T-helper 2 cell treated with Interferon-gamma antibody and Interleukin-4, amounts not matched to agents 5 μg/mL and 100 μg/mL, for 36 hours (primary cell): ENCODE measurements at regions not wholly inside any gene's neighbourhood (a gene's known extent, or its start where the extent isn't known, plus 50 kb on each side); places are given as distances from the start of the nearest gene placed in this dataset.

Experiments
- DNase-seq: peaks from one replicate; pipeline ENCODE4 v3.0.0; 2021; ENCODE audit warnings: low spot score
- H3K27ac Mint-ChIP-seq: one replicate; pipeline ENCODE4 v1.8.0; 2021; ENCODE audit warnings: mild to moderate bottlenecking, mixed read lengths
- H3K27me3 Mint-ChIP-seq: one replicate; pipeline ENCODE4 v1.8.0; 2021; ENCODE audit warnings: low read depth, mixed read lengths
- H3K36me3 Mint-ChIP-seq: one replicate; pipeline ENCODE4 v1.8.0; 2021; ENCODE audit warnings: low read depth, mixed read lengths
- H3K4me1 Mint-ChIP-seq: one replicate; pipeline ENCODE4 v1.8.0; 2021; ENCODE audit warnings: low read depth, mixed read lengths
- H3K4me3 Mint-ChIP-seq: one replicate; pipeline ENCODE4 v1.8.0; 2022; ENCODE audit warnings: mild to moderate bottlenecking, moderate library complexity, mixed read lengths
- H3K9me3 Mint-ChIP-seq: one replicate; pipeline ENCODE4 v1.8.0; 2021; ENCODE audit warnings: mixed read lengths

DNA sequence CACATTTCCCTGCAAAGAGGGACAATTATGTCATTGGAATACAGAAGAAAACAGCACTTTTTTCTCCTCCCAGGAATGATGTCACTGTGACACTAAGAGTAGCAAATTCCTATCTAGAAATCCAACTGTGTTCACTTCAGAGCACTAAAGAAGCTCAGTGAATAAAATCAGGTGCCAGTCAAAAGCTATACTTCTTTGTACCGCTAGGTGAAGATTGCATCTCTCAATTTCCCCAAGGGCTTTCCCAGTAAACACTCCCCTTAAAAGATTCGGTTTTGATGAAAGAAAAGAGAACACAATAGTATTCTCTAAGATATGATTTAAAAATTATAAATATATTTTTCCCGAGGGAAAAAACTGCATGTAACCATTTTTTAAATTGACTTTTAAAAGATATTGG is 104.7 kb upstream of the MID1 start:
- H3K36me3 Mint-ChIP-seq: no peaks in the 10 kb centered on the region
- H3K27ac Mint-ChIP-seq: no peak overlapping the region
- H3K4me3 Mint-ChIP-seq: no peak overlapping the region
- H3K4me1 Mint-ChIP-seq: no peaks in the 10 kb centered on the region
- no peaks in the 10 kb centered on the region for H3K27me3 Mint-ChIP-seq
- DNase-seq: no peak
- H3K9me3 Mint-ChIP-seq: no peaks in the 10 kb centered on the region

DNA sequence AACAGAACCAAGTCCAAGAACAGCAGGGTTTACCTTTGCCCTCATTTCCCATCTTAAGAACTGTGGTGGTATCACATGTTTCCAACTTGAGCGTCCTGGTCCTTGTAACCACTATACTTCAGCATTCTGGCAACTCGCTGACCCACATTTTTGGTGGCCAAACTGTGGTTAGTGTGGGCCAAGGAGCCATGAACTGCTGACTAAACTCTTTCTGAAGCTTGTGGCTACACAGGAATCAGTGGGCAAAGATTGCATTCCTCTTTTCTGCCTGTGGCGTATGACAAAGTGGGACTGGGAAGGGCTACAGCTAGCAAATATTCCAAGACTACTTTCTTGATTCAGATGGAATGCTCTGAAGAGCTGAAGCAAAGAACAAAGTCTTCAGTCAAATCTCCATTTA is 106.3 kb upstream of the MID1 start:
- DNase-seq: no peak
- H3K9me3 Mint-ChIP-seq: no peaks in the 10 kb centered on the region
- no peaks in the 10 kb centered on the region for H3K36me3 Mint-ChIP-seq
- H3K4me1 Mint-ChIP-seq: no peaks in the 10 kb centered on the region
- no peaks in the 10 kb centered on the region for H3K27me3 Mint-ChIP-seq
- no peak overlapping the region for H3K4me3 Mint-ChIP-seq
- no peak overlapping the region for H3K27ac Mint-ChIP-seq

- Mint-ChIP-seq H3K36me3 (no peaks in the 10 kb centered on the region), H3K4me1 (no peaks in the 10 kb centered on the region), H3K27ac (no peak overlapping the region), H3K4me3 (no peak overlapping the region), H3K27me3 (no peaks in the 10 kb centered on the region), H3K9me3 (no peaks in the 10 kb centered on the region)
- no peak for DNase-seq
These were observed 108.5 kb upstream of the MID1 start for GRCh38 chrX:10728806-10729389.

GRCh38 chrX:10739426-10739825 is 119.0 kb upstream of the MID1 start:
- H3K4me1 Mint-ChIP-seq: no peaks in the 10 kb centered on the region
- no peaks in the 10 kb centered on the region for H3K27me3 Mint-ChIP-seq
- H3K27ac Mint-ChIP-seq: no peak overlapping the region
- H3K9me3 Mint-ChIP-seq: no peaks in the 10 kb centered on the region
- H3K36me3 Mint-ChIP-seq: no peaks in the 10 kb centered on the region
- no peak for DNase-seq
- no peak overlapping the region for H3K4me3 Mint-ChIP-seq

DNA sequence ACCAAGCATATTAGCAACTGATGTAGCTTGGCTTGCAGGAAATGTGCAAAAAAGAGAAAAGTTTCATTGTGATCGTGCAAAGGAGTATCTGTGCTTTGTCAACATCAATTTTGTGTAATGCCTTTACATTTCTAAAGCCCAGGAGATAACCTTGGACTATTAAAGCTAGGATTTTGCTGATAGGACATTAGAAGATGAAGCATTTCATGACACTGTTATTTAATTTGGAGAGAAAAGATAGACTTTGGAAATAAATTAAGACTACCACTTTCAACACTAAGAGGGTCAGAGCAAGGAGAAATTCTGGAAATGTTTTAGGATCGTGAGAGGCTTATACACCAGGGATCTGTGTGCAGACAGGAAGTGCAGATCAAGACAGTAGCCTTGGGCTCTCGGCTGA is 120.6 kb upstream of the MID1 start:
- no peak for DNase-seq
- Mint-ChIP-seq H3K4me3 (no peak overlapping the region), H3K4me1 (no peaks in the 10 kb centered on the region), H3K27ac (no peak overlapping the region), H3K9me3 (no peaks in the 10 kb centered on the region), H3K36me3 (no peaks in the 10 kb centered on the region), H3K27me3 (no peaks in the 10 kb centered on the region)

DNA sequence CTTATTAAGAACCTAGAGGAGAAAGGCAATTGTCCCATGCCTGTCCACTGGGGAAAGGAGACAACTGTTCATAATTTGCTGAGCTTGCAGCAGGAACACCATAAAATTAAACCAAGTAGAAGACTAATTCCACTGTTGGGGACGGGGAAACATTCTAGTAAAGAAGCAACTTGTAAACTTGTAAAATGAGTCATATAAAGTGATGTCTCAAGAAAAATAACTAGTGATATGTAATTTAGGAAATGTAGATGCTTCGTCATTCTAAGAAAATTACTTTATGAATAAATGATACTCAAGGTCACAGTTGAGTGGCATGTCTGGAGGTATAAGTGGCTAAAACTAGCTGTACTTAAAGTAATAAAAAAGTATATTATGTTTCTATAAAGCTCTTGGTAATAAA is 121.2 kb upstream of the MID1 start:
- Mint-ChIP-seq H3K9me3 (no peaks in the 10 kb centered on the region), H3K27me3 (no peaks in the 10 kb centered on the region), H3K4me1 (no peaks in the 10 kb centered on the region), H3K4me3 (no peak overlapping the region), H3K27ac (no peak overlapping the region), H3K36me3 (no peaks in the 10 kb centered on the region)
- DNase-seq: no peak

GRCh38 chrX:10743476-10743875 is 123.1 kb upstream of the MID1 start:
- no peaks in the 10 kb centered on the region for H3K36me3 Mint-ChIP-seq
- no peaks in the 10 kb centered on the region for H3K4me1 Mint-ChIP-seq
- no peak overlapping the region for H3K27ac Mint-ChIP-seq
- no peak for DNase-seq
- H3K4me3 Mint-ChIP-seq: no peak overlapping the region
- no peaks in the 10 kb centered on the region for H3K27me3 Mint-ChIP-seq
- H3K9me3 Mint-ChIP-seq: no peaks in the 10 kb centered on the region

GRCh38 chrX:10744007-10744406 is 123.6 kb upstream of the MID1 start:
- no peaks in the 10 kb centered on the region for H3K36me3 Mint-ChIP-seq
- no peak overlapping the region for H3K4me3 Mint-ChIP-seq
- H3K9me3 Mint-ChIP-seq: no peaks in the 10 kb centered on the region
- H3K4me1 Mint-ChIP-seq: no peaks in the 10 kb centered on the region
- no peak for DNase-seq
- no peaks in the 10 kb centered on the region for H3K27me3 Mint-ChIP-seq
- no peak overlapping the region for H3K27ac Mint-ChIP-seq

- H3K9me3 Mint-ChIP-seq: no peaks in the 10 kb centered on the region
- no peak overlapping the region for H3K4me3 Mint-ChIP-seq
- no peaks in the 10 kb centered on the region for H3K27me3 Mint-ChIP-seq
- H3K4me1 Mint-ChIP-seq: no peaks in the 10 kb centered on the region
- no peak overlapping the region for H3K27ac Mint-ChIP-seq
- H3K36me3 Mint-ChIP-seq: no peaks in the 10 kb centered on the region
- no peak for DNase-seq
These were observed 127.6 kb upstream of the MID1 start for GRCh38 chrX:10747975-10748374.

DNA sequence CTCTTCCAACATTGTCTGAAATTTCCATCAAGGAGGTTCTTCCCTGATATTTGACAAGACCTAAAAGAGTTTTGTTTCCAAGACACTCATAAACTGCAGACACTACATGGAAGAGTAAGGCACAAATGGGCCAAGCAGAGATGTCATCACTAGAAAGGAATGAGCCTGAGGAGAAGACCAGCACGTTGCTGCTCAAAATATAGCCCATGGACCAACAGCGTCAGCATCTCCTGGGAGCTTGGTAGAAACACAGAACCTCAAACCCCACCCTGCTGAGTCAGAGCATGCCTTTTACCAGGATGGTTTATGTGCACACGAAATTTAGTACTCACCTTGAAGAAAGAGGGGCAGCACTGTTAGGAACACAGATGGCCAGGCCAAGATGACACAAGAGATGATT is 128.7 kb upstream of the MID1 start:
- H3K27me3 Mint-ChIP-seq: no peaks in the 10 kb centered on the region
- DNase-seq: no peak
- no peaks in the 10 kb centered on the region for H3K9me3 Mint-ChIP-seq
- no peak overlapping the region for H3K27ac Mint-ChIP-seq
- no peaks in the 10 kb centered on the region for H3K4me1 Mint-ChIP-seq
- no peak overlapping the region for H3K4me3 Mint-ChIP-seq
- no peaks in the 10 kb centered on the region for H3K36me3 Mint-ChIP-seq

- Mint-ChIP-seq H3K36me3 (no peaks in the 10 kb centered on the region), H3K27me3 (no peaks in the 10 kb centered on the region), H3K27ac (no peak overlapping the region), H3K4me1 (no peaks in the 10 kb centered on the region), H3K9me3 (no peaks in the 10 kb centered on the region), H3K4me3 (no peak overlapping the region)
- DNase-seq: no peak
These were observed 130.2 kb upstream of the MID1 start for GRCh38 chrX:10750581-10750980.

DNA sequence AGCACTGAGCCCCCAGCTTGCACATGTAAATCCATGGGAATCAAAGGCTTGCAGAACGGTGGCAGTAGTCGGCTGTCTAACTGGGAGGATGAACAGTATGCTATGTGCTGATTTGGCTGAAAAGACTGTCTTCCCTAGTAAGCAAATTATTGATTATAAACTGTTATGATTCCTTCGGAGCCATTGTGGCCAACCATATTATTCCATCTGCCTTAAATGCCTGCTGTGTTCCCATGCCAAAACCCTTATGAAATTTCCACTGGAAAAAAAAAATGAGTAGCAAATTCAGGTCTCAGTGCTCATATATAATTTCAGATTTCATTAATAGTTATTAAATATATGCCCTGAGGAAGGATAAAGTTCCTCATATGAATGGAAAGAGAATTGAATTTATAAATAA is 132.7 kb upstream of the MID1 start:
- H3K9me3 Mint-ChIP-seq: no peaks in the 10 kb centered on the region

GRCh38 chrX:10754445-10754844 is 134.1 kb upstream of the MID1 start:
- Mint-ChIP-seq H3K36me3 (no peaks in the 10 kb centered on the region), H3K27me3 (no peaks in the 10 kb centered on the region), H3K27ac (no peak overlapping the region), H3K4me3 (no peak overlapping the region), H3K9me3 (no peaks in the 10 kb centered on the region), H3K4me1 (no peaks in the 10 kb centered on the region)
- no peak for DNase-seq

More for the DNA sequence above, 132.7 kb upstream of the MID1 start:
- H3K27ac Mint-ChIP-seq: no peak overlapping the region
- DNase-seq: no peak
- no peak overlapping the region for H3K4me3 Mint-ChIP-seq
- H3K4me1 Mint-ChIP-seq: no peaks in the 10 kb centered on the region
- H3K36me3 Mint-ChIP-seq: no peaks in the 10 kb centered on the region
- no peaks in the 10 kb centered on the region for H3K27me3 Mint-ChIP-seq

DNA sequence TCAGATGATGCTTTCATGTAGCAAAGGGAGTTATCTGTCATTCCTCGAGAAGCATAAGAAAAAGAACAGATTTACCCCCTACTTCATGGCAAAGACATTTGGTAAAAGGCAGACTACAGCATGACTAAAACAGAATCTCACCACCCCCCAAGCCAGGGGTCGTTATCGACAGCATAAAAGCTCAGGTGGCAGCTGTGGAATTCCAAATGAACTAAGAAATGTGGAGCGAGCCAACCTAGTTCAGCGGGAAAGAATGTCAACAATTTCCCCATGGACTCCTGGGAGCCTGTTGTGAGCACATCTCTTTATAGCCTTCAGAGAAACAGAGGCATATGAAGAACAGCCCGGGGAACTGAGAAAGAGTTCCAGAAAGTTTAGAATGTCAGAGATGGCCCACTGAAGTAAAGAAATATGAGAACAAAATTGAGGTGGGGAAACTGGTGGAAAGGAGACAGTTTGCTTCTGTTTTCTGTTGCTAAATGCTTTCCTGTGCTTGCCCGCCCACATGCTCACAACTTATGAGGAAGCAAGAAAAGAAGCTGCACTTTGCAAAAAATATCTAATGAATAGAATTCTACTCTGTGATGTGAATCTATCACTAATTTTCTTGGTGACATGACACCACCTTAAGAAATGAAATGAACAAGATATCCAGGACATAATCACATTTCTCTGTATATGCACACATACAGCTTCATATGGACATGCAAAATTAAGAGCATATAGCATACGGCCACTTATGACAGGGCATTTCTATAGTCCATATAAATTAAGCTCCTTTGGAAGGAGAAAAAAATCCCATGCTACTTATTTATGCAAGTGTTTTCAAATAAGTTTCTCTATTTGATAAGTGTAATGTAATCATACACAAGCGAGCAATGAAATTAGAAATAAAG is 135.3 kb upstream of the MID1 start:
- H3K27ac Mint-ChIP-seq: no peak overlapping the region
- H3K27me3 Mint-ChIP-seq: no peaks in the 10 kb centered on the region
- H3K4me3 Mint-ChIP-seq: no peak overlapping the region
- no peaks in the 10 kb centered on the region for H3K9me3 Mint-ChIP-seq
- no peak for DNase-seq
- no peaks in the 10 kb centered on the region for H3K36me3 Mint-ChIP-seq
- no peaks in the 10 kb centered on the region for H3K4me1 Mint-ChIP-seq

GRCh38 chrX:10756441-10756840 is 136.1 kb upstream of the MID1 start:
- Mint-ChIP-seq H3K4me1 (no peaks in the 10 kb centered on the region), H3K36me3 (no peaks in the 10 kb centered on the region), H3K9me3 (no peaks in the 10 kb centered on the region), H3K27me3 (no peaks in the 10 kb centered on the region), H3K27ac (no peak overlapping the region), H3K4me3 (no peak overlapping the region)
- no peak for DNase-seq
